Fibroblast of lung (primary cell): ENCODE measurements at regions not wholly inside any gene's neighbourhood (a gene's known extent, or its start where the extent isn't known, plus 50 kb on each side); places are given as distances from the start of the nearest gene placed in this dataset.

ENCODE experiments used
- CTCF ChIP-seq, 2 donors: IDR thresholded peaks in 1 of 2; conservative IDR thresholded peaks in 1 of 2; 1 replicate in 1 of 2; 2 replicates in 1 of 2; pipeline ENCODE4 v1.5.1; 2011 to 2012; ENCODE audit warnings: low read length in 2 of 2, control low read depth in 1 of 2, inconsistent platforms in 1 of 2, low read depth in 1 of 2, mild to moderate bottlenecking in 1 of 2
- EZH2 ChIP-seq: IDR thresholded peaks from 2 replicates; pipeline ENCODE4 v1.5.1; 2012; ENCODE audit warnings: low read length, control low read depth, mild to moderate bottlenecking; ENCODE audit errors: missing control alignments

GRCh38 chr5:90338712-90339372 lies 70.7 kb downstream of the CETN3 start:
- TF ChIP-seq CTCF (conservative IDR thresholded peaks at IDR 0.05 in 1 of 2, IDR thresholded peaks at IDR 0.05 in 1 of 2; ENCODE audit: low read depth in 1 of 2, low read length in 2 of 2) (no peak), EZH2 (no peak)
